ENCODE measurements at regions not wholly inside any gene's neighbourhood (a gene's known extent, or its start where the extent isn't known, plus 50 kb on each side); places are given as distances from the start of the nearest gene placed in this dataset.
A peak's percentile ranks its signal among the peaks of the same experiment; 100 is the strongest.

DNA sequence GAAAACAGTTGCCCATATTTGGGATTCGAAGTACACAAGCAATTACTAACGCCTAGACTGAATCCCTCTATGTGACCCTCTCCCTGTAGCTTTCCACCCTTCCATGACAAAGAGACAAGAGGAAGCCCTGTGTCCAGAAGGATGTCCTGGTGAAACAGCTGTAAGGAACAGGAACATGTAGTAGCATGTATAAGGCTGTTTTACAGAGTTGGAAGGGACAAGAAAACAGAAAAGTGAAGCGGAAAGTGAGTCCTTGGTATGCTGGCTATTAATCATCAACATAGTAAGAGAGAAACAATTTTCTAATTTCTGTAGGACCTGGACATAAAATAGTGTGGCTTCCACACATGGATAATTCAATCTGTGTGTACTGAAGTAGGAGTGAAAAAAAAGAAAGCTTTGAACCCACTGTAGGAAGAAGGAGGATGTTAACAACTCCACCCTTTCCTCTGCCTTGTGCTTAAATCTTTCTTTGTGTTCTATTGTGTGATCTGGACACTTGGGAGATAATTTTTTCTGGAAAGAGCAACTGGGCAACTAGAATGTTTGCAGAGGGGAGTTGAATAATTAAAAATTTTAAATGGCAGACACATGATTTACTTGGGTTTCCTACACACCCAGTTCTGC, 162.3 kb upstream of the ZSWIM2 start:
- H3K9me3 Mint-ChIP-seq: no peaks in the 10 kb centered on the region
- no peak for DNase-seq (ENCODE audit: low spot score)
- intact Hi-C loops (cut with micrococcal nuclease): no loop called here
- H3K27ac Mint-ChIP-seq: no peak overlapping the region
- H3K36me3 Mint-ChIP-seq (ENCODE audit: low read depth): no peaks in the 10 kb centered on the region
- H3K4me3 Mint-ChIP-seq: no peak overlapping the region
- no peaks in the 10 kb centered on the region for H3K4me1 Mint-ChIP-seq (ENCODE audit: low read depth)
- no peaks in the 10 kb centered on the region for H3K27me3 Mint-ChIP-seq (ENCODE audit: insufficient read depth)

DNA sequence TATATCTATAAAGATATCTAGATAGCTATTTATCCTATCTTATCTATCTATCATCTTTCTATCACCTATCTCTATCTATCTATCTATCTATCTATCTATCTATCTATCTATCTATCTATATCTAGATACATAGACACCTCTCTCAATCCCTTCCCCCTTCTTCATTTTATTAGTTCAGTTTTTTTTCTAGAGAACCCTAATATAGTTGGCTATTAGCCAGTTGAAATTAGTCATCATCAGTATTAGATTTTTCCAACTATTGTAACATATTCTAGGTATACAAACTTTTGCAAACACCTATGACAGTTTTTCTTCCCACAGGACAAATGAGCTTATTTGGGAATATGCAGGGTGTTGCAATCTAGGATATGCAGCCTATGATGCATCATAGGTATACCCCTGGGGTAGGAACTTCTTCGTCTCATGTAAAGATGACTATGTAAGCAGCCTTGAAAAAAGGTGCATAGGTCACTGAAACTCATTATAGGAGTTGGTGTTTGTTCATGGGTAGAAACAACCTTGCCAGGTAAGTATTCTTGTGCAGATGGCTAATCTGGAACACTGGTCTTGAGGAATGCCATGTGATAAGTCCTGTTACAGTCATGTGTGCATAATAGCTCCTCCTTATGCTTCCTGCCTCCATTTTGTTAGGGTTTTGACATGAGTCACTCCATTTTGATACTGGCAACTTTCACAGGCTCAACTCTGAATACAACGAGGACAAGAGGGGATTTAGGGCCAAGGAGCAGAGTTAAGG, 160.7 kb upstream of the ZSWIM2 start:
- no peak overlapping the region for H3K27ac Mint-ChIP-seq
- DNase-seq (ENCODE audit: low spot score): no peak
- H3K4me3 Mint-ChIP-seq: no peak overlapping the region
- no peaks in the 10 kb centered on the region for H3K36me3 Mint-ChIP-seq (ENCODE audit: low read depth)
- intact Hi-C loops (cut with micrococcal nuclease): no loop called here
- no peaks in the 10 kb centered on the region for H3K27me3 Mint-ChIP-seq (ENCODE audit: insufficient read depth)
- H3K4me1 Mint-ChIP-seq (ENCODE audit: low read depth): no peaks in the 10 kb centered on the region
- no peaks in the 10 kb centered on the region for H3K9me3 Mint-ChIP-seq

DNA sequence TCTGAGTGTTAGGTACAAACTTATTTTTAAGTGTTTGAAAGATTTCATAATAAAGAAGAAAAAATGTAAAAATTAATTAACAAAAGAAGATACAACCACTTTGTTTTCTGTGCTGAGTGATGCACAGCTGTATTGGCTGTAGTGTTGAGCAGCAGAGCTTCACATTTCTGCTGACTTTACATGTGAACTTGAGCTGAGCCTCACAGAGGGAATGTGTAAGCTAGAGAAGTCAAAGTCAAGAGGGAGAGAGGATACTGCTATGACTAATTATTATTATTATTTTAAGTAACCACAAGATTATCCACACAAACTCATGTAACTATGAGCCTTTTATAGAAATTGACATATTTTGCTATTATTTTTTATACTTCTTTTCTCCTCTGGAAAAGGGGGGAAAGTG, 159.1 kb upstream of the ZSWIM2 start:
- intact Hi-C loops (cut with micrococcal nuclease): no loop called here
- Mint-ChIP-seq H3K4me3 (no peak overlapping the region), H3K36me3 (ENCODE audit: low read depth) (no peaks in the 10 kb centered on the region), H3K4me1 (ENCODE audit: low read depth) (no peaks in the 10 kb centered on the region), H3K9me3 (no peaks in the 10 kb centered on the region), H3K27me3 (ENCODE audit: insufficient read depth) (no peaks in the 10 kb centered on the region), H3K27ac (no peak overlapping the region)
- no peak for DNase-seq (ENCODE audit: low spot score)

DNA sequence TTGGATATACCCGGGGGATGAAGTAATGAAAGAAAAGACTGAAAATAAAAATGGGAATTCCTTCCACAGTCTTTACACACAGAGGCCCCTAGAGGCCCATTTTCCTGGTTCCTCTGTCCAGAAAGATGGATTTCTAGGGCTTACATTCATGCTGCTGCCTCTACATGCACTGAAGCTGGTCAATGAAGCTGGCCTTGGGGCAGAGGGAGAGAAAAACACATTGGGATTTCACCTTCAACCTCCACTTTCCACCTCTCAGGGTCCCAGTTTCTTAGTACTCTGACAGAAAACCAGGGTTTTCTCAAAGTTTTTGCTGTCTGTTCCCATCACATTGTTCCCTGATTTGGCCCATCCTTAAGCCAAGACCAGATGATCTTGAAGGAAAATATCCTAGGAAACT, 154.6 kb upstream of the ZSWIM2 start:
- Mint-ChIP-seq H3K9me3 (no peaks in the 10 kb centered on the region), H3K36me3 (ENCODE audit: low read depth) (no peaks in the 10 kb centered on the region), H3K27me3 (ENCODE audit: insufficient read depth) (no peaks in the 10 kb centered on the region), H3K4me3 (peak overlapping the region; percentile 19), H3K4me1 (ENCODE audit: low read depth) (no peaks in the 10 kb centered on the region), H3K27ac (no peak overlapping the region)
- intact Hi-C loops (cut with micrococcal nuclease): no loop called here
- DNase-seq (ENCODE audit: low spot score): no peak

DNA sequence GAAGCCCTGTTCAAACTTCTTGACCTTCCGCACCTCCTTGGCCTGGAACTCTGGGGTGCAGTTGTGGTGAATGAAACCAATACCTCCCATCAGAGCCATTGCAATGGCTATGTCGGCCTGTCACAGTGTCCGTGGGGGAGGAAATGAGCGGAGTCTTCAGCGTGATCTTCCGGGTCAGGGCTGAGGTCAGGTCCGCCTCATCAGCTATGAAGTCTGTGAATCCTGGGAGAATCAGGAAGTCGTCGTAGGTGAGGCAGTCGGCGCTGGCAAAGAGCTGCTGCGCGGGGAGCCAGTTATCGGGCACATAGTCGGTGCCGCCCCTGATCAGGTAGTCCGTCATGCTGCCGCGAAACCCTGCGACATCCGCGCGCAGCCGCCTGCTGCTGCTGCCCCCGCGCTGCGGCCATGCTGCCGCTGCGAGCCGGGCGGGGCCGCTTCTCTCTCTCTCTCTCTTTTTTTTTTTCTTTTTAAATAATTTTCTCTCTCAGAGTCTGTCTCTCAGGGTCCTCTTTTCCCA, 154.1 kb upstream of the ZSWIM2 start:
- no peaks in the 10 kb centered on the region for H3K36me3 Mint-ChIP-seq (ENCODE audit: low read depth)
- H3K4me1 Mint-ChIP-seq (ENCODE audit: low read depth): no peaks in the 10 kb centered on the region
- intact Hi-C loops (cut with micrococcal nuclease): no loop called here
- H3K27me3 Mint-ChIP-seq (ENCODE audit: insufficient read depth): no peaks in the 10 kb centered on the region
- no peak for DNase-seq (ENCODE audit: low spot score)
- no peaks in the 10 kb centered on the region for H3K9me3 Mint-ChIP-seq
- peak overlapping the region; percentile 19 for H3K4me3 Mint-ChIP-seq
- H3K27ac Mint-ChIP-seq: no peak overlapping the region

DNA sequence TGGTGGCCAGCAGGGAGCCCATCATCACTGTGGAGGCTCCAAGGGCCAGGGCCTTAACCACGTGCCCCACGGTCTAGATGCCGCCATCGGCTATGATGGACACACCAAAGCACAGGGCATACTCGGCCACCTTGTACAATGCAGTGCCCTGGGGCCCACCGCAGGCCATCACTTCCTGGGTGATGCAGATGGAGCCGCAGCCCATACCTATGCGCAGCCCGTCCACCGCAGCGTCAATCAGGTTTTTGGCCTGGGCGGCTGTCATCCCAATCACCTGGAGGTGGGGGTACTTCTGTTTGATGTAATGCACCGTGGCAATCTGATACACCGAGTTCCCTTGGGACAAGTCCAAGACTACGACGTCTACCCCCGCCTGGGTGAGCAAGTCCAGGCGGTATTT, 153.3 kb upstream of the ZSWIM2 start:
- Mint-ChIP-seq H3K27ac (no peak overlapping the region), H3K27me3 (ENCODE audit: insufficient read depth) (no peaks in the 10 kb centered on the region), H3K36me3 (ENCODE audit: low read depth) (no peaks in the 10 kb centered on the region), H3K9me3 (no peaks in the 10 kb centered on the region), H3K4me1 (ENCODE audit: low read depth) (no peaks in the 10 kb centered on the region), H3K4me3 (no peak overlapping the region)
- no peak for DNase-seq (ENCODE audit: low spot score)
- intact Hi-C loops (cut with micrococcal nuclease): no loop called here

DNA sequence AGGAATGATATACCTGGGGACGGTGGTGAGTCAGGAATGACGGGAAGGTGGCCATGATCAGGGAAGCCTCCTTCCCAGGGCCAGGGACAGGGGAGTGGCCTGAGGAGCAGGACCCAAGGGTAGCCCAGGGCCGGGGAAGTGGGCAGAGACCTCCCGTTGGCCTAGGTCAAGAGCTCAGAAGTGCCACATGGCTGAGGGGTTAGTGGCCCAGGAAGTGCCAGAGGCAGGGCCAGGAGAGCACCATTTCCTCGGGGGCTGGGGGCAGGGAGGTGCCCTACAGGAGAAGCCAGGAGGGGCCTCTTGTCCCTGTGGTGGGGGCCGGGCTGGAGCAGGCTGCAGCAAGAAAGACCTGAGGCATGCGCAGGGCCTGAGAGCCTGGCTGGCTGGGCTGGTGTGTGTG, 152.3 kb upstream of the ZSWIM2 start:
- H3K27me3 Mint-ChIP-seq (ENCODE audit: insufficient read depth): no peaks in the 10 kb centered on the region
- no peaks in the 10 kb centered on the region for H3K36me3 Mint-ChIP-seq (ENCODE audit: low read depth)
- no peak overlapping the region for H3K27ac Mint-ChIP-seq
- H3K4me1 Mint-ChIP-seq (ENCODE audit: low read depth): no peaks in the 10 kb centered on the region
- intact Hi-C loops (cut with micrococcal nuclease): no loop called here
- no peak overlapping the region for H3K4me3 Mint-ChIP-seq
- H3K9me3 Mint-ChIP-seq: no peaks in the 10 kb centered on the region
- DNase-seq (ENCODE audit: low spot score): no peak

DNA sequence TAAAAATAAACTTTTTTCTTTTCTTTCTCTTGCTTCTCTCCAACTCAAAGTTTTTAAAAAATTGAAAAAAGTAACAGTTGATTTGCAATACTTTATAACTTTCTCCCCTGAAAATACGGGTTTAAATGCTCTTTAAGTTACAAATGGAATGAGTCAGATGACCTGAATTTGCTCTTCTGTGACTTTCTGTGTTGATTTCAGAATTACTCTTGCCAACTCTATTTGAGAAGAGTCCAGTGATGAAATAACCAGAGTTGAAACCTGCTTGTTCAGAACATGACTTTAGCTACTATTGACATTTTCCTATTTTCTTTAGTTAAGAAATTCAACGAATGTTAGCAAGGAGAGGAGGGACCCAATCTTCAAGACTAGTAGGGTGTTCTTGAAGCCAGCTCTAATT, 146.1 kb upstream of the ZSWIM2 start:
- no peaks in the 10 kb centered on the region for H3K27me3 Mint-ChIP-seq (ENCODE audit: insufficient read depth)
- no peak for DNase-seq (ENCODE audit: low spot score)
- H3K4me3 Mint-ChIP-seq: no peak overlapping the region
- H3K4me1 Mint-ChIP-seq (ENCODE audit: low read depth): no peaks in the 10 kb centered on the region
- intact Hi-C loops (cut with micrococcal nuclease): no loop called here
- H3K36me3 Mint-ChIP-seq (ENCODE audit: low read depth): no peaks in the 10 kb centered on the region
- no peaks in the 10 kb centered on the region for H3K9me3 Mint-ChIP-seq
- no peak overlapping the region for H3K27ac Mint-ChIP-seq

DNA sequence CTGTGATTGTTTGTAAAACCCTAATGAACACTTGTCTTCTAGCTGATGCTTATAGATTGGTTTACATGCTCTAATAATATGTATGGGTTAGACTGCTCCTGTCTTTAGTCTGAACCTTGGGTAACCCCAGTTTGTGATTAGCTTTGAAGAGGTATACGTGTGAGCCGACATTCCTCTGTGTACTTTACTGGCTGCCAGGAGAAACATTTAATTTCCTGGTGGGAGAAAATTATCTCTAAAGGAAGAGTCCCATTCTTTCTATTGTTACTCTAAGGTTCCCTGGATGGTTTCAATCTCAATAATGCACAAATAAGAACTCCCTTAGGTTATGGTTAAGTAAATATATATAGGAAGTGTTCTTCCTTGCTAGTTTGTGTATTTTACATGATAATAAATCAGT, 143.6 kb upstream of the ZSWIM2 start:
- H3K27ac Mint-ChIP-seq: no peak overlapping the region
- intact Hi-C loops (cut with micrococcal nuclease): no loop called here
- no peaks in the 10 kb centered on the region for H3K4me1 Mint-ChIP-seq (ENCODE audit: low read depth)
- no peak for DNase-seq (ENCODE audit: low spot score)
- no peak overlapping the region for H3K4me3 Mint-ChIP-seq
- H3K9me3 Mint-ChIP-seq: peaks cover 6% of the 10 kb centered on the region
- H3K27me3 Mint-ChIP-seq (ENCODE audit: insufficient read depth): no peaks in the 10 kb centered on the region
- no peaks in the 10 kb centered on the region for H3K36me3 Mint-ChIP-seq (ENCODE audit: low read depth)

DNA sequence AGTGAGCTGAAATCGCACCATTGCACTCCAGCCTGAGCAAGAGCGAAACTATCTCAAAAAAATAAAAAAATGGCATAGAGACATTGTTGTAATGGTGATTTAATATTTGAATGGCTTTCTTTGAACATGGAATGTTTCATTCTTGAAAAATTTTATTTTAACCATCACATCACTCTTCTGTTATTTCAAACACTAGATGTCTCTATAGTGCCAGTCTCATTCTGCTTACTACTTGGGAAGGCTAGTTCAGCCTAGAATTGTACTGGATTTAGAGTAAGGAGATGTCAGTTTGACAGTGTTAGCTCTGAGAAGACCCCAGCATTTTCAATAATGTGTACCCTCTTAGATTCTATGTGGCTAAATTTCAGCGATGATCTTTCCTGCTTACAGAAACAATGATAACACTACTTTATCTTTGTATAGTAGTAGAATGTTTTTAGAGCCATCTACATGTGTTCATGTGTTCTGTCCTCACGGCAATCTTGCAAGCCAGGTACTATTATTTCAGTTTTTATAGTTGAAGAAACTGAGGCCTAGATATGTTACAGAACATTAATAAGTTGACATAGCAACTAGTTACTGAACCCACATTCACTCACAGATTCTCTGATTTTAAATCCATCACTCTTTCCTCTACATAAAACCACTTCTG, 142.9 kb upstream of the ZSWIM2 start:
- DNase-seq (ENCODE audit: low spot score): no peak
- Mint-ChIP-seq H3K27ac (no peak overlapping the region), H3K27me3 (ENCODE audit: insufficient read depth) (no peaks in the 10 kb centered on the region), H3K4me3 (no peak overlapping the region), H3K4me1 (ENCODE audit: low read depth) (no peaks in the 10 kb centered on the region), H3K36me3 (ENCODE audit: low read depth) (no peaks in the 10 kb centered on the region), H3K9me3 (peaks cover 6% of the 10 kb centered on the region)
- intact Hi-C loops (cut with micrococcal nuclease): no loop called here

DNA sequence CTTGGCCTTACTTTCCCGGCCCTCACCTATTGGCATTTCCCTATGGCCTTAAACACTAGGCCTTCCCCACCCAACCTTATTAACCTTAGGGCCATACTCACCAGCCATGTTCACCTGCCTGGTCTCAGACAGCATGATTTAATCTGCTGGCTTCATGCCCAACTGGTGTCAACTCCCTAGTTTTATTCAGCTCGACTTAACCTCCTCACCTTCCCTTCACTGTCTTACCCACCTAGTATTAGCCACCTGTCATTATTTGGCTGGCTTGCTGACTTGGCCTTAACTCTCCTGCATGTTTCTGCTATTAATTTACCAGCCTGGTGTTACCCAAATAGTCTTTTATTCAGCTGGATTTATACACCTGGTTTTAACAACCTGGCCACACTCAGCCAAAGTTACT, 136.0 kb upstream of the ZSWIM2 start:
- no peak for DNase-seq (ENCODE audit: low spot score)
- no peak overlapping the region for H3K27ac Mint-ChIP-seq
- no peaks in the 10 kb centered on the region for H3K4me1 Mint-ChIP-seq (ENCODE audit: low read depth)
- intact Hi-C loops (cut with micrococcal nuclease): no loop called here
- no peaks in the 10 kb centered on the region for H3K27me3 Mint-ChIP-seq (ENCODE audit: insufficient read depth)
- peaks cover 13% of the 10 kb centered on the region for H3K9me3 Mint-ChIP-seq
- H3K36me3 Mint-ChIP-seq (ENCODE audit: low read depth): no peaks in the 10 kb centered on the region
- no peak overlapping the region for H3K4me3 Mint-ChIP-seq

DNA sequence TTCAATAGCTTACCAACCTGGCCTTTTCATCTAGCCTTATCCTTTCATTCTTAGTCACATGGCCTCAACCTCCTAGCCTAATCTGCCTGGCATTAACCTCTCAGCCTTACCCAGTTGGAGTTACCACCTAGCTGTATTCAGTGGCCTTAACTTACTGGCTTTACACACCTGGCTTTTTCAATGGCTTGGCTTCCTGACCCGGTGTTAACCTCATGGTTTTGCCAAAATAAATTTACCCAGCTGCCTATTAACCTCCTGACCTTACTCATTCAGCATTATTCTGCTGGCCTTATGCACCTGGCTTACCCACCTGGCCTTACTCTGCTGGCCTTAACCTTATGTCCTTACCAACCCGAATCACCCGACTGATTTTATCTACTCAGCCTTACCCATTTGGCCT, 135.5 kb upstream of the ZSWIM2 start:
- Mint-ChIP-seq H3K9me3 (peaks cover 12% of the 10 kb centered on the region), H3K36me3 (ENCODE audit: low read depth) (no peaks in the 10 kb centered on the region), H3K4me1 (ENCODE audit: low read depth) (no peaks in the 10 kb centered on the region), H3K27me3 (ENCODE audit: insufficient read depth) (no peaks in the 10 kb centered on the region), H3K4me3 (no peak overlapping the region), H3K27ac (no peak overlapping the region)
- no peak for DNase-seq (ENCODE audit: low spot score)
- intact Hi-C loops (cut with micrococcal nuclease): no loop called here

DNA sequence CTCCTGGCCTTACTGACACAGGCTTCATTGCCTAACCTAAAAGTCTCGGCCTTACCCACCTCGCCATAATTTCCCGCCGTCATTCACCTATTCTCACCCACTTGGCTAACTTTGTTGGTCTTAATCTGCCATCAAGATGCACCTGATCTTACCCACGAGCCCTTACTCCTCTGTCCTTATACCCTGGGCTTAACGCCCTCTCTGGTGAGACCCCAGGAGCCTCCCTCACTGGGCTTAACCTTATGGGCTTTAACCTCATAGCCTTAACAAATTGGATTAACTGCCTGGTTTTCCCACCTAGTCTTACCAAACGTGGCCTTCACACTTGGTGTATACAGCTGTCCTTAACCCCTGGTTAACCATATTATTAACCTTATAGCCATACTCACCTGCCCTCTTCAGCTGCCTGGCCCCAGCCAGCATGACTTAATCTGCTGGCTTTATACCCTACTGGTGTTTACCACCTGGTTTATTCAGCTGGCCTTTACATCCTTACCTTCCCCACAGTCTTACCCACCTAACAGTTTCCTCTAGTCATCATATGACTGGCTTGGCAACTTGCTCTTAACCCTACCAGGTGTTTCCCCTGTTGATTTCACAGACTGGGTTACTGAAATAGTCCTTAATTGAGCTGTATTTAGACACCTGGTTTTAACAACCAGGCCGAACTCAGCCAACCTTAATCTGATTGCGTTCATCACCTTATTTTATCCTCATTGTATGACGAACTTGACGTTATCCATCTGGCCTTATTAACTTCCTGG, 132.0 kb upstream of the ZSWIM2 start:
- Mint-ChIP-seq H3K36me3 (ENCODE audit: low read depth) (no peaks in the 10 kb centered on the region), H3K27me3 (ENCODE audit: insufficient read depth) (no peaks in the 10 kb centered on the region), H3K9me3 (peaks cover 7% of the 10 kb centered on the region), H3K4me1 (ENCODE audit: low read depth) (no peaks in the 10 kb centered on the region), H3K27ac (no peak overlapping the region), H3K4me3 (no peak overlapping the region)
- DNase-seq (ENCODE audit: low spot score): no peak
- intact Hi-C loops (cut with micrococcal nuclease): no loop called here

Data from activated T-helper 1 cell treated with anti-CD3 and anti-CD28 coated beads, Interleukin-12 subunit alpha, Interleukin-12 subunit beta, Interleukin-2, Interleukin-4 antibody, amounts not matched to agents 30 ng/mL and 10 ng/mL and 1 ng/mL, durations not matched to agents 14 hours and 24 hours and 36 hours (primary cell).